PFSK-1 (cell line): ENCODE measurements at regions not wholly inside any gene's neighbourhood (a gene's known extent, or its start where the extent isn't known, plus 50 kb on each side); places are given as distances from the start of the nearest gene placed in this dataset.

Source experiments
- FOXP2 ChIP-seq: optimal IDR thresholded peaks from 2 replicates; pipeline ENCODE3; 2011; ENCODE audit warnings: borderline replicate concordance, control low read depth, inconsistent platforms; ENCODE audit not compliant: insufficient read depth; ENCODE audit errors: extremely low read length, extremely low read depth
- POLR2AphosphoS5 ChIP-seq: IDR thresholded peaks from 2 replicates; pipeline ENCODE4 v1.6.1; 2012; ENCODE audit warnings: low read depth, mild to moderate bottlenecking, control low read depth, low read length, moderate library complexity
- SIN3A ChIP-seq: IDR thresholded peaks from 2 replicates; pipeline ENCODE4 v1.6.1; 2012; ENCODE audit warnings: mild to moderate bottlenecking, low read length, moderate library complexity, borderline replicate concordance; ENCODE audit not compliant: insufficient read depth
- TAF1 ChIP-seq: IDR thresholded peaks from 2 replicates; pipeline ENCODE4 v1.6.1; 2012; ENCODE audit warnings: low read length, control low read depth, borderline replicate concordance; ENCODE audit not compliant: insufficient read depth
- TF ChIP-seq, protein P1 (sequence below), 2 experiments: IDR thresholded peaks; 2 replicates each; pipeline versions ENCODE4 v1.6.1 to v1.8.0; 2011 to 2012; ENCODE audit warnings: low read depth in 2 of 2, low read length in 2 of 2, control low read depth in 1 of 2, inconsistent platforms in 1 of 2, mild to moderate bottlenecking in 1 of 2, moderate library complexity in 1 of 2; ENCODE audit not compliant: insufficient read depth in 1 of 2

DNA sequence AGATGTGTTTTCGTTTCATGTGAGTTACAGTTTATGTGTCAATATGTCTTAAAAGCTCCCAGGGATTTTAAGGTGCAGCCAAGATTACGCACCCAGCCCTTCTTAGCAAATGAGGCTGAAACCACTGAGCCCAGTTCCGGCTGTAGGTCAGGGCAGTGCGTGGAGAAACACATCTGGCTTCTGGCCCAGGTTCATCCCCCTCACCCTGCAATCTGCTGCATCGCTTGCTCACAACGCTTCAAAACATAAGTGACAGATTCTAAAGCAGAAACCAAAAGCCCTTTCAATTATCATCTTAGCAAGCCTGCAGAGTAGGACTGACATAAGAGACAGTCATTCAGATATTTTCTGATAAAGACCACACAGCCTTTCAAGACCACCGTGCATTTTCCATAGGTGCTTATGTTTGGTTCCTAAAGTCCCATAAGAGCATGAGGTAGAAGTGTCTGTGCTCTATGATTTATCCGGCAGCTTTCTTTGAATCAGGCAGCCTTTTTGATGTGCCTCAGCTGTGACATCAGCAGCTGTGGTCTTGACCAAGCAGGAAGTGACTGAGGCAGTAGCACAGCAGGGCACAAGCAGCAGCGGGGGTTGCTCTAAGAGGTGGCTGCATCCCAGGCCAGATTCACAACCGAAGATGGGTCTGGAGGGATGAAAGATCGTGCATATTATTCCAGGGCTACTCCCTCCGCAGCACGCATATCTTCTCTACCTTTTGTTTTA is 72.1 kb upstream of the LYZL2 start:
- TF ChIP-seq FOXP2 = peak; percentile 85
- no peak; the same call in 1 of the 2 replicates for TF ChIP-seq SIN3A

DNA sequence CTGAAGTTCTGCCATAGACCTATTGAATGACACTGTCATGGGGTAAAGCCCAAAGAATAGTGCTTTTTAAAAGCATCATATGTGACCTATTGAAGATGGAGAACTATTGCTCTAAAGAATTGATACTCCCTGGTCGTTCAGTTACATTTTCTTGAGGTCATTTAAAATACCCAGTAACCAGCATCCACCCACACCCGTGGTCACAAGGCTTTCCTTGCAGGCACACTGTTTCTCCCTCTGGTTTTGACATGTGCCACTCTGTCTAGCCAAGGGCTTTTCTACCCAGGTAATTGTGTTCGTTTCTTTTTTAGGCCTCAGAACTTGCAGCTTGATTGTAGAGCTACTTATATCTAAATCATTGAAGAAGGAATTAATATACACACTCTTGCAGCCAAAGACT is 68.3 kb upstream of the LYZL2 start:
- TF ChIP-seq SIN3A (no peak), FOXP2 (no peak), TAF1 (no peak)
- TF ChIP-seq, protein P1, sequence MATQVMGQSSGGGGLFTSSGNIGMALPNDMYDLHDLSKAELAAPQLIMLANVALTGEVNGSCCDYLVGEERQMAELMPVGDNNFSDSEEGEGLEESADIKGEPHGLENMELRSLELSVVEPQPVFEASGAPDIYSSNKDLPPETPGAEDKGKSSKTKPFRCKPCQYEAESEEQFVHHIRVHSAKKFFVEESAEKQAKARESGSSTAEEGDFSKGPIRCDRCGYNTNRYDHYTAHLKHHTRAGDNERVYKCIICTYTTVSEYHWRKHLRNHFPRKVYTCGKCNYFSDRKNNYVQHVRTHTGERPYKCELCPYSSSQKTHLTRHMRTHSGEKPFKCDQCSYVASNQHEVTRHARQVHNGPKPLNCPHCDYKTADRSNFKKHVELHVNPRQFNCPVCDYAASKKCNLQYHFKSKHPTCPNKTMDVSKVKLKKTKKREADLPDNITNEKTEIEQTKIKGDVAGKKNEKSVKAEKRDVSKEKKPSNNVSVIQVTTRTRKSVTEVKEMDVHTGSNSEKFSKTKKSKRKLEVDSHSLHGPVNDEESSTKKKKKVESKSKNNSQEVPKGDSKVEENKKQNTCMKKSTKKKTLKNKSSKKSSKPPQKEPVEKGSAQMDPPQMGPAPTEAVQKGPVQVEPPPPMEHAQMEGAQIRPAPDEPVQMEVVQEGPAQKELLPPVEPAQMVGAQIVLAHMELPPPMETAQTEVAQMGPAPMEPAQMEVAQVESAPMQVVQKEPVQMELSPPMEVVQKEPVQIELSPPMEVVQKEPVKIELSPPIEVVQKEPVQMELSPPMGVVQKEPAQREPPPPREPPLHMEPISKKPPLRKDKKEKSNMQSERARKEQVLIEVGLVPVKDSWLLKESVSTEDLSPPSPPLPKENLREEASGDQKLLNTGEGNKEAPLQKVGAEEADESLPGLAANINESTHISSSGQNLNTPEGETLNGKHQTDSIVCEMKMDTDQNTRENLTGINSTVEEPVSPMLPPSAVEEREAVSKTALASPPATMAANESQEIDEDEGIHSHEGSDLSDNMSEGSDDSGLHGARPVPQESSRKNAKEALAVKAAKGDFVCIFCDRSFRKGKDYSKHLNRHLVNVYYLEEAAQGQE (IDR thresholded peaks at IDR 0.05; ENCODE audit: insufficient read depth in 1 of 2, low read depth in 2 of 2, low read length in 2 of 2) = no peak

DNA sequence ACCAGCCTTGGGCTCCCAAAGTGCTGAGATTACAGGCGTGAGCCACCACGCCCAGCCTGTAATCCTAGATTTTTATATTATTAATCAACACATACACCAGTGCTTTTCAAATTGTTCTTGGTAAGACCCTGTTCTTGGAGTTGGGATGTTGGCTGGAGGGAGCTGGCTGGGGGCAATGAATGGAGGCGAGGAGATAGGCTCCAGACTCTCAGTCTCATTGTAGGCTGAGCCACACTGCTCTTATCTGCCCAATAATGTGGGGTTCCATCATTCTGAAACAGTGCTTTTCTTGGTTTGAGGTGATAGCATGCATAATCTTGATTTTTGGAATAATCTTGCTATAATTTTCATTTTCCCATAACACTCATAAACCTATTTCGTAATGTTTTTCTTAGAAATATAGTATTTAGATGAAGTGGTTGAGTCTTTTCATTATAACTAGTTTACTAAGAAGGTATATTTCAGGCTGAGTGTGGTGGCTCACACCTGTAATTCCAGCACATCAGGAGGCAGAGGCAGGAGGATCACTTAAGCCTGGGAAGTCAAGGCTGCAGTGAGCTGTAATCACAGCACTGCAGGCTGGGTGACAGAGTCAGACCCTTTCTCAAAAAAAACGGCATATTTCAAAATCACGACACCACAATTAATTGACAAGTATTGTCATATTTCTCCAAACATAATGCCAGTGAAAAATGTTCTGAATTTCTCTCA is 65.1 kb upstream of the LYZL2 start:
- TF ChIP-seq SIN3A (no peak), TAF1 (no peak), FOXP2 (no peak), POLR2AphosphoS5 (no peak)
- TF ChIP-seq, protein P1 (IDR thresholded peaks at IDR 0.05; ENCODE audit: insufficient read depth in 1 of 2, low read depth in 2 of 2, low read length in 2 of 2) = no peak

DNA sequence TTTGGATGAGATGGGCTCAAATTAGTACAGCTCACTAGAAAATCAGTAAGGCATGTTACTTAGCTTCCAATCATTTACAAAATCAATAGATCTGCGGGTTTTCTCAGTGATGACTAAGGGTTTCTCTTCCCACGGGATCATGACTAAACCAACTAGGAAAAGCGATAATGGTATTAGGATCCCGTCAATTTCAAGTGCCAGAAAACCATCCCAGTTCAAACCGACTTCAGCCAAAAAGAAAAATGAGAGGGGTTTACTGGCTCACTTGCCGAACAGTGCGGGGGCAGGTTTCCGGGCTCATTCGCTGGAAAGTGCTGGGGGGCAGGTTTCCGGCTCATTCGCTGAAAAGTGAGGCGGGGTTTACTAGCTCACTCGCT is 62.1 kb upstream of the LYZL2 start:
- TF ChIP-seq, protein P1 (IDR thresholded peaks at IDR 0.05; ENCODE audit: insufficient read depth in 1 of 2, low read depth in 2 of 2, low read length in 2 of 2) = no peak
- no peak for TF ChIP-seq SIN3A
- TF ChIP-seq TAF1 = no peak
- TF ChIP-seq POLR2AphosphoS5 = 0 out of 2 replicates have a peak, but pooled peaks have one; percentile 37
- TF ChIP-seq FOXP2 = peak; percentile 43

DNA sequence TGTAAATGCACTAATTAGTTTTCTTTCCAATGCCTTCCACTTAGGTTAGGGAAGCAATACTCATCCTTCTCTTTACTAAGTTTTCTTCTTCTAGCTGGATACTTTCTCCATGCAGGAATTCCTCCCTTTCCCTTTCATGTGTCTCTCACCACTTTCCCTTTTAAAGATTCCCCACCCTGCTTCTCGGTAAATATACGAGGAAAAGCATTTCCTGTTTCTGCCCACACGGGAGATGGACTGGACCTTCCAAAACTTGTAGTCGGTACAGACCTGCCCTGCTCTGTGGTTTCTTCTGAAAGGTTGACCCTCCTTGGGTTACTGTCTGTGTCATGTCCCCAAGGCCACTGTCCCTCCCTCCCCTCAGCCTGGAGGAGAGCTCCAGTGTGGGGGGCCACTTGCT is 58.9 kb upstream of the LYZL2 start:
- TF ChIP-seq SIN3A (no peak), FOXP2 (no peak), POLR2AphosphoS5 (no peak), TAF1 (no peak)
- TF ChIP-seq, protein P1 (IDR thresholded peaks at IDR 0.05; ENCODE audit: insufficient read depth in 1 of 2, low read depth in 2 of 2, low read length in 2 of 2) = no peak
